Spleen (tissue), 11 donors: ENCODE measurements at regions not wholly inside any gene's neighbourhood (a gene's known extent, or its start where the extent isn't known, plus 50 kb on each side); places are given as distances from the start of the nearest gene placed in this dataset.

Source experiments
- DNase-seq: peaks from one replicate; pipeline ENCODE4 v3.0.0-alpha.2; 2020
- H3K27ac ChIP-seq, 8 donors: fragments of 200-600 bp; sonication (generic) in 7 of 8; 1 replicate in 4 of 8; 2 replicates in 4 of 8; pipeline versions ENCODE4 v1.5.0 to v1.8.0; 2016 to 2021; ENCODE audit warnings: inconsistent platforms in 4 of 8, mild to moderate bottlenecking in 4 of 8, moderate library complexity in 1 of 8
- H3K27me3 ChIP-seq, 7 donors: fragments of 200-600 bp; sonication (generic) in 6 of 7; replicated peaks in 1 of 7; 1 replicate in 4 of 7; 2 replicates in 3 of 7; pipeline versions ENCODE4 v1.5.0 to v1.8.0; 2016 to 2021; ENCODE audit warnings: inconsistent platforms in 3 of 7, mild to moderate bottlenecking in 1 of 7
- H3K36me3 ChIP-seq, 6 donors: fragments of 200-600 bp; sonication (generic) in 5 of 6; 1 replicate in 4 of 6; 2 replicates in 2 of 6; pipeline versions ENCODE4 v1.5.0 to v1.8.0; 2016 to 2021; ENCODE audit warnings: inconsistent platforms in 2 of 6
- H3K4me1 ChIP-seq, 6 donors: fragments of 200-600 bp; sonication (generic) in 5 of 6; 1 replicate in 3 of 6; 2 replicates in 3 of 6; pipeline versions ENCODE4 v1.5.0 to v1.8.0; 2016 to 2021; ENCODE audit warnings: inconsistent platforms in 3 of 6
- H3K4me3 ChIP-seq, 8 donors: fragments of 200-600 bp; sonication (generic) in 7 of 8; 1 replicate in 4 of 8; 2 replicates in 4 of 8; pipeline versions ENCODE4 v1.5.0 to v1.8.0; 2016 to 2021; ENCODE audit warnings: inconsistent platforms in 4 of 8, mild to moderate bottlenecking in 4 of 8, moderate library complexity in 2 of 8
- H3K9me3 ChIP-seq, 8 donors: fragments of 200-600 bp; sonication (generic) in 7 of 8; 1 replicate in 4 of 8; 2 replicates in 4 of 8; pipeline versions ENCODE4 v1.5.0 to v1.8.0; 2016 to 2021; ENCODE audit warnings: inconsistent platforms in 4 of 8
- CTCF ChIP-seq, 11 experiments: fragments of 200-600 bp in 7 of 11; fragments of 450-650 bp in 4 of 11; sonication (generic) in 4 of 11; IDR thresholded peaks in 8 of 11; conservative IDR thresholded peaks in 3 of 11; 1 replicate in 7 of 11; 2 replicates in 4 of 11; pipeline versions ENCODE4 v1.4.0 to v1.8.0; 2016 to 2021; ENCODE audit warnings: antibody characterized with exemption in 11 of 11, inconsistent platforms in 4 of 11, mild to moderate bottlenecking in 1 of 11
- POLR2A ChIP-seq, 3 donors: fragments of 450-650 bp; IDR thresholded peaks; one replicate each; pipeline ENCODE4 v1.5.1; 2017; ENCODE audit warnings: antibody characterized with exemption in 3 of 3, mild to moderate bottlenecking in 1 of 3
- POLR2AphosphoS5 ChIP-seq, 3 donors: sonication (generic); formaldehyde crosslinking; IDR thresholded peaks; one replicate each; pipeline ENCODE4 v1.5.1; 2017; ENCODE audit warnings: antibody characterized with exemption in 3 of 3
- WGBS, 5 donors: extraction: QIAGEN DNeasy Blood & Tissue Kit in 3 of 5; methylation state at CpG; one replicate each; pipeline versions ENCODE4 v1.1.5 to v1.1.7; 2013 to 2018; 5-methylcytosine and 5-hydroxymethylcytosine counted together
- intact Hi-C: fragments of 100-400 bp; cut with DNase I; formaldehyde crosslinking; loops from one replicate; pipeline ENCODE4 v1.15.0; 2023; ENCODE audit warnings: low total_unique reads
- donor health status: healthy with polysubstance abuse.
- donor health status: DM: no; HTN: no; CAD: no; lungs with moderate emphysema.
- donor health status: DM: no; HTN: no; CAD: no.
- donor health status: Bipolar disorder and iron deficiency.
- donor health status: healthy.
- donor health status: DM: no; HTN: no; CAD: no.
- donor health status: DM: yes; HTN: yes; CAD: no.

GRCh38 chr13:22263185-22263584, 592.3 kb downstream of the FGF9 start:
- no peak overlapping the region for H3K4me3 ChIP-seq
- H3K4me1 ChIP-seq = no peaks in the 10 kb centered on the region
- intact Hi-C loops = no loop called here
- H3K9me3 ChIP-seq = no peaks in the 10 kb centered on the region
- no peaks in the 10 kb centered on the region for H3K27me3 ChIP-seq
- no peaks in the 10 kb centered on the region for H3K36me3 ChIP-seq
- 77 to 92% (median 87%) methylated on average over 2 of the region's 2 CpGs for WGBS, 5 donors
- TF ChIP-seq POLR2A (IDR thresholded peaks at IDR 0.05) = no peak
- TF ChIP-seq POLR2AphosphoS5 (IDR thresholded peaks at IDR 0.05) = no peak
- TF ChIP-seq CTCF (IDR thresholded peaks at IDR 0.05 in 8 of 11, conservative IDR thresholded peaks at IDR 0.05 in 3 of 11) = no peak
- DNase-seq = no peak
- no peak overlapping the region for H3K27ac ChIP-seq

GRCh38 chr13:22265563-22265962, 594.7 kb downstream of the FGF9 start:
- no peak for TF ChIP-seq POLR2A (IDR thresholded peaks at IDR 0.05)
- intact Hi-C loops = no loop called here
- Histone ChIP-seq H3K36me3 (no peaks in the 10 kb centered on the region), H3K9me3 (no peaks in the 10 kb centered on the region), H3K4me1 (no peaks in the 10 kb centered on the region), H3K27ac (no peak overlapping the region), H3K27me3 (no peaks in the 10 kb centered on the region), H3K4me3 (no peak overlapping the region)
- DNase-seq = no peak
- WGBS, 5 donors = 81 to 94% (median 92%) methylated on average over 5 of the region's 5 CpGs

GRCh38 chr13:22270881-22271280, 600.0 kb downstream of the FGF9 start:
- WGBS, 5 donors = 78 to 94% (median 85%) methylated on average over 5 of the region's 5 CpGs
- no peaks in the 10 kb centered on the region for H3K9me3 ChIP-seq
- intact Hi-C loops = no loop called here
- H3K4me3 ChIP-seq = no peak overlapping the region
- no peak for DNase-seq
- H3K36me3 ChIP-seq = no peaks in the 10 kb centered on the region
- no peak for TF ChIP-seq POLR2A (IDR thresholded peaks at IDR 0.05)
- TF ChIP-seq CTCF (IDR thresholded peaks at IDR 0.05 in 8 of 11, conservative IDR thresholded peaks at IDR 0.05 in 3 of 11) = no peak
- TF ChIP-seq POLR2AphosphoS5 (IDR thresholded peaks at IDR 0.05) = no peak
- no peak overlapping the region for H3K27ac ChIP-seq
- no peaks in the 10 kb centered on the region for H3K27me3 ChIP-seq
- no peaks in the 10 kb centered on the region for H3K4me1 ChIP-seq

GRCh38 chr13:22271903-22272302, 601.0 kb downstream of the FGF9 start:
- H3K9me3 ChIP-seq = no peaks in the 10 kb centered on the region
- H3K4me3 ChIP-seq = no peak overlapping the region
- 82 to 93% (median 89%) methylated on average over 2 of the region's 2 CpGs for WGBS, 5 donors
- DNase-seq = no peak
- H3K36me3 ChIP-seq = no peaks in the 10 kb centered on the region
- TF ChIP-seq POLR2A (IDR thresholded peaks at IDR 0.05) = no peak
- intact Hi-C loops = no loop called here
- H3K27ac ChIP-seq = no peak overlapping the region
- no peaks in the 10 kb centered on the region for H3K27me3 ChIP-seq
- H3K4me1 ChIP-seq = no peaks in the 10 kb centered on the region

GRCh38 chr13:22275393-22275792, 604.5 kb downstream of the FGF9 start:
- H3K4me3 ChIP-seq = no peak overlapping the region
- no peak for DNase-seq
- no peak for TF ChIP-seq POLR2A (IDR thresholded peaks at IDR 0.05)
- TF ChIP-seq POLR2AphosphoS5 (IDR thresholded peaks at IDR 0.05) = no peak
- TF ChIP-seq CTCF (IDR thresholded peaks at IDR 0.05 in 8 of 11, conservative IDR thresholded peaks at IDR 0.05 in 3 of 11) = no peak

More at GRCh38 chr13:22275393-22275792, 604.5 kb downstream of the FGF9 start:
- H3K36me3 ChIP-seq = no peaks in the 10 kb centered on the region
- H3K4me1 ChIP-seq = no peaks in the 10 kb centered on the region
- intact Hi-C loops = loop anchor here (5.0 kb wide), 1 partner anchor 638 kb away; no protein-coding TSS in a partner anchor
- H3K27me3 ChIP-seq = no peaks in the 10 kb centered on the region
- 88 to 95% (median 91%) methylated on average over 3 of the region's 3 CpGs for WGBS, 5 donors
- H3K9me3 ChIP-seq = no peaks in the 10 kb centered on the region
- no peak overlapping the region for H3K27ac ChIP-seq
